Neuronal stem cell (in vitro differentiated cells): ENCODE measurements at regions not wholly inside any gene's neighbourhood (a gene's known extent, or its start where the extent isn't known, plus 50 kb on each side); places are given as distances from the start of the nearest gene placed in this dataset.

Source experiments
- DNase-seq: peaks from one replicate; pipeline ENCODE4 v3.0.0-alpha.2; 2013; ENCODE audit warnings: low spot score
- H2AFZ ChIP-seq: one replicate; pipeline ENCODE4 v1.6.1; 2013; ENCODE audit warnings: mild to moderate bottlenecking, low read length, inconsistent platforms
- H2AK5ac ChIP-seq: 2 replicates; pipeline ENCODE4 v1.6.1; 2013; ENCODE audit warnings: low read depth, mild to moderate bottlenecking, inconsistent platforms, low read length, moderate library complexity, mixed read lengths
- H2BK120ac ChIP-seq: 2 replicates; pipeline ENCODE4 v1.6.1; 2013; ENCODE audit warnings: low read depth, mild to moderate bottlenecking, inconsistent platforms, low read length, moderate library complexity, mixed read lengths
- H2BK12ac ChIP-seq: one replicate; pipeline ENCODE4 v1.6.1; 2013; ENCODE audit warnings: low read length, inconsistent platforms
- H2BK15ac ChIP-seq: 2 replicates; pipeline ENCODE4 v1.6.1; 2013; ENCODE audit warnings: mild to moderate bottlenecking, low read length, inconsistent platforms, mixed read lengths
- H2BK5ac ChIP-seq: one replicate; pipeline ENCODE4 v1.6.1; 2013; ENCODE audit warnings: inconsistent platforms, mild to moderate bottlenecking, low read length, moderate library complexity
- H3K14ac ChIP-seq: one replicate; pipeline ENCODE4 v1.6.1; 2013; ENCODE audit warnings: low read length, inconsistent platforms
- H3K18ac ChIP-seq: 2 replicates; pipeline ENCODE4 v1.6.1; 2013; ENCODE audit warnings: low read length, inconsistent platforms
- H3K23ac ChIP-seq: 2 replicates; pipeline ENCODE4 v1.6.1; 2013; ENCODE audit warnings: low read depth, mild to moderate bottlenecking, mixed read lengths, low read length, inconsistent platforms; ENCODE audit not compliant: poor library complexity
- H3K27ac ChIP-seq: replicated peaks from 3 replicates; pipeline ENCODE4 v1.5.1; 2013; ENCODE audit warnings: low read length, inconsistent platforms
- H3K27me3 ChIP-seq, 3 experiments: 2 replicates each; pipeline ENCODE4 v1.6.1; 2013; ENCODE audit warnings: low read length in 3 of 3, mild to moderate bottlenecking in 2 of 3, inconsistent platforms in 1 of 3, low read depth in 1 of 3, mixed read lengths in 1 of 3, moderate library complexity in 1 of 3; ENCODE audit not compliant: control insufficient read depth in 3 of 3, insufficient read depth in 3 of 3
- H3K36me3 ChIP-seq, 2 donors: replicated peaks in 1 of 2; 2 replicates each; pipeline ENCODE4 v1.6.1; 2013; ENCODE audit warnings: low read length in 2 of 2; ENCODE audit not compliant: control insufficient read depth in 2 of 2, insufficient read depth in 2 of 2
- H3K4ac ChIP-seq: 2 replicates; pipeline ENCODE4 v1.6.1; 2013; ENCODE audit warnings: inconsistent platforms, mild to moderate bottlenecking, low read length, moderate library complexity
- H3K4me1 ChIP-seq, 2 donors: 1 replicate in 1 of 2; 2 replicates in 1 of 2; pipeline ENCODE4 v1.6.1; 2013; ENCODE audit warnings: low read length in 2 of 2, low read depth in 1 of 2; ENCODE audit not compliant: control insufficient read depth in 2 of 2, insufficient read depth in 1 of 2
- H3K4me2 ChIP-seq: one replicate; pipeline ENCODE4 v1.6.1; 2013; ENCODE audit warnings: mild to moderate bottlenecking, low read length, inconsistent platforms; ENCODE audit not compliant: insufficient read depth, poor library complexity, severe bottlenecking
- H3K4me3 ChIP-seq, 2 donors: 2 replicates each; pipeline ENCODE4 v1.5.1; 2013; ENCODE audit warnings: low read length in 2 of 2, mild to moderate bottlenecking in 2 of 2, inconsistent platforms in 1 of 2, moderate library complexity in 1 of 2
- H3K79me1 ChIP-seq: one replicate; pipeline ENCODE4 v1.6.1; 2013; ENCODE audit warnings: low read depth, mild to moderate bottlenecking, inconsistent platforms, low read length, moderate library complexity
- H3K9ac ChIP-seq: one replicate; pipeline ENCODE4 v1.6.1; 2013; ENCODE audit warnings: mild to moderate bottlenecking, low read depth, low read length, inconsistent platforms; ENCODE audit not compliant: poor library complexity
- H3K9me3 ChIP-seq, 2 donors: replicated peaks in 1 of 2; 2 replicates each; pipeline versions ENCODE3 to v1.6.1; 2013; ENCODE audit warnings: low read length in 2 of 2, mild to moderate bottlenecking in 2 of 2, inconsistent platforms in 1 of 2, low read depth in 1 of 2, mixed read lengths in 1 of 2, moderate library complexity in 1 of 2; ENCODE audit not compliant: control insufficient read depth in 2 of 2, insufficient read depth in 1 of 2
- H4K8ac ChIP-seq: one replicate; pipeline ENCODE4 v1.6.1; 2013; ENCODE audit warnings: low read depth, mild to moderate bottlenecking, inconsistent platforms, low read length, moderate library complexity
- H4K91ac ChIP-seq: one replicate; pipeline ENCODE4 v1.6.1; 2013; ENCODE audit warnings: low read length, low read depth, mild to moderate bottlenecking, inconsistent platforms; ENCODE audit not compliant: poor library complexity
- WGBS, 2 donors: extraction: QIAGEN DNeasy Blood & Tissue Kit; methylation state at CpG; one replicate each; pipeline ENCODE4 v1.1.7; 2013; ENCODE audit warnings: missing lambda C conversion rate in 2 of 2, mixed read lengths in 1 of 2; ENCODE audit not compliant: insufficient read length in 2 of 2, insufficient replicate concordance in 1 of 2; ENCODE audit errors: extremely low coverage in 2 of 2; 5-methylcytosine and 5-hydroxymethylcytosine counted together

DNA sequence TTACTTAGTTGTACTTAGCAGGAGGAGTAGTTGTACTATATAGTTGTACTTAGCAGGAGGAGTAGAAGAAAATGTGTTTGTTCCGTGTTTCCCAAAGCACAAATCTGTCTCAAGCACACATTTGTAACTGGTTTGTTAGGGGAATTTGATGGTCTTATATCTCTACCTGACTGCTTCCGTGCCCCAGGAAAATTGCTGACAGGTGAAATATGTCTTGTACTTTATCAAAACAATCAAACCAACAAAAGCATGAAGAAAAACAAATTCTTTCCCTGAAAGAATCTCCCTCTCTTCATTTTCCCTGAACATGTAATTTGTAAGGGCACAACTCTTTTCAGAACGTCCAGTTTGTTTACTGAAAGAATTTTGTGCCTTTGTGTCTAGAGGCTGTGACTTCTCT lies 106.6 kb upstream of the RGS17 start:
- Histone ChIP-seq H3K4me3 (no peak overlapping the region), H2AFZ (no peak overlapping the region), H2BK15ac (no peak overlapping the region), H3K79me1 (no peaks in the 10 kb centered on the region), H3K4me2 (no peak overlapping the region), H2BK5ac (no peak overlapping the region), H2BK12ac (no peak overlapping the region), H4K91ac (no peak overlapping the region), H2BK120ac (no peak overlapping the region), H3K36me3 (no peaks in the 10 kb centered on the region), H3K23ac (no peak overlapping the region), H3K27me3 (no peaks in the 10 kb centered on the region), H4K8ac (no peak overlapping the region), H3K4ac (no peak overlapping the region), H2AK5ac (no peak overlapping the region), H3K14ac (no peak overlapping the region), H3K4me1 (no peaks in the 10 kb centered on the region), H3K9me3 (no peaks in the 10 kb centered on the region), H3K9ac (no peak overlapping the region), H3K27ac (no peak overlapping the region), H3K18ac (no peak overlapping the region)
- WGBS, 2 donors = no CpG with 5 or more reads among the region's 3 CpGs
- DNase-seq = no peak

DNA sequence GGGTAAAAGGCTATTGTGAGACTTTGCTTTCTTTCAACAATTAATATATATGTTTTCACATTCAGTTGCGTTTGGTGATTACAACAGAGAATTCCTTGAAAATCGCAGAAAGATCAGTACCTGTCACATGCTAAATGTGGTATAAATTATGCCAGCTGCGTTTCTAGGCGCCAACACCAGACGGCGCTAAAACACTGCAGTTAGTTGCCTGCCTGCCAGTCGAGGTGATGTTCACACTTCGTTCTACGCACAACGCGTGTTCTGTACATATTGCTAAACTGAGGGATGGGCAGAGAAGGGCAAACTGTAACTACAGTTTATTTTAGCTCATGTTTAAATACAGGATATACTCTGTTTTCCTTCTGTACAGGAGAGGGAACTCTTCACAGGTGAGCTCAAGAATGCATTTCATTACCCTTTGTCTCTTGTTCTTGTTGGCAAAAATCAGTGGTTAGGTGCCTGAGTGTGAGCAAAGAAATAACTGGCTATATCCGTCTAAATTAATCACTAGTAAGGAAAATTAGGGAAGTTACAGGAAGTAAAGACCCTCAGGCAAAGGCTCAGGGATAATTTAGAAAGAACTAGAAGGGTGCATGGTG lies 100.1 kb upstream of the RGS17 start:
- H2BK120ac ChIP-seq = no peak overlapping the region

DNA sequence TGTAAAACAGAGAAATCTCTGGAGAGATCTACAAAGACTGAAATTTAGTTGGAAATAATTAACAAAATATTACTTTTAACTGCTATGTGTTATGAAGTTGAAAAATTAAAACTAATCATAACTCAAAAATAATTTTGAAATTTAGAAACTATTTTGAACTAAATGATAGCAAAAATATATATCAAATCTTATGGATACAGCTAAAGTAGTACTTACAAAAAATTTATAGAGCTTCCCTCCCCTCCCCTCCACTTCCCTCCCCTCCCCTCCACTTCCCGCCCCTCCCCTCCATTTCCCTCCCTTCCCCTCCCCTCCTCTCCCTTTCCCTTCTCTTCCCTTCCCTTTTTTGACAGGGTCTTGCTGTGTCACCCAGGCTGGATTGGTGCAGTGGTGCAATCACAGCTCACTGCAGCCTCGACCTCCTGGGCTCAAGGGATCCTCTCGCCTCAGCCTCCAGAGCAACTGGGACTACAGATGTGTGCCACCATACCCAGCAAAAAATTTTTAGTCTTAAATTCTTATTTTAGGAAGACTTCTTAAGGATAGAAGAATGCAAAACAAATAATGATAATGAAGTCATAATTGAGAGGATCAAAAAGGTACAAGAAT lies 87.2 kb upstream of the RGS17 start:
- H3K4me1 ChIP-seq = no peaks in the 10 kb centered on the region
- DNase-seq = no peak
- H3K27me3 ChIP-seq = no peaks in the 10 kb centered on the region
- no peak overlapping the region for H3K14ac ChIP-seq
- H3K18ac ChIP-seq = no peak overlapping the region
- no peak overlapping the region for H3K4me3 ChIP-seq
- no peak overlapping the region for H3K27ac ChIP-seq
- H2BK12ac ChIP-seq = no peak overlapping the region
- H2AK5ac ChIP-seq = no peak overlapping the region
- no peaks in the 10 kb centered on the region for H3K36me3 ChIP-seq
- no peaks in the 10 kb centered on the region for H3K9me3 ChIP-seq
- no peak overlapping the region for H2AFZ ChIP-seq
- H2BK15ac ChIP-seq = no peak overlapping the region
- no peak overlapping the region for H4K91ac ChIP-seq
- WGBS, 2 donors = 100% methylated on average over 1 of the region's 3 CpGs; no CpG with 5 or more reads in 1 of the 2 donors
- no peak overlapping the region for H3K23ac ChIP-seq
- H4K8ac ChIP-seq = no peak overlapping the region
- no peak overlapping the region for H3K4me2 ChIP-seq
- no peak overlapping the region for H3K4ac ChIP-seq
- no peak overlapping the region for H2BK120ac ChIP-seq
- no peaks in the 10 kb centered on the region for H3K79me1 ChIP-seq
- H2BK5ac ChIP-seq = no peak overlapping the region
- no peak overlapping the region for H3K9ac ChIP-seq

More for the DNA sequence above, 100.1 kb upstream of the RGS17 start:
- DNase-seq = peak; percentile 59
- no peak overlapping the region for H2BK5ac ChIP-seq
- no peak overlapping the region for H3K18ac ChIP-seq
- H2BK15ac ChIP-seq = no peak overlapping the region
- no peak overlapping the region for H2AFZ ChIP-seq
- no peak overlapping the region for H3K9ac ChIP-seq
- H3K4ac ChIP-seq = no peak overlapping the region
- no peak overlapping the region for H2AK5ac ChIP-seq
- no peaks in the 10 kb centered on the region for H3K4me1 ChIP-seq
- H3K14ac ChIP-seq = no peak overlapping the region
- H3K4me2 ChIP-seq = no peak overlapping the region
- H3K36me3 ChIP-seq = no peaks in the 10 kb centered on the region
- no peaks in the 10 kb centered on the region for H3K79me1 ChIP-seq
- H3K23ac ChIP-seq = no peak overlapping the region
- H3K4me3 ChIP-seq = no peak overlapping the region
- H4K91ac ChIP-seq = no peak overlapping the region
- no peak overlapping the region for H3K27ac ChIP-seq
- no peak overlapping the region for H4K8ac ChIP-seq
- H3K27me3 ChIP-seq = no peaks in the 10 kb centered on the region
- H3K9me3 ChIP-seq = no peaks in the 10 kb centered on the region
- no peak overlapping the region for H2BK12ac ChIP-seq
- no CpG with 5 or more reads among the region's 12 CpGs for WGBS, 2 donors

DNA sequence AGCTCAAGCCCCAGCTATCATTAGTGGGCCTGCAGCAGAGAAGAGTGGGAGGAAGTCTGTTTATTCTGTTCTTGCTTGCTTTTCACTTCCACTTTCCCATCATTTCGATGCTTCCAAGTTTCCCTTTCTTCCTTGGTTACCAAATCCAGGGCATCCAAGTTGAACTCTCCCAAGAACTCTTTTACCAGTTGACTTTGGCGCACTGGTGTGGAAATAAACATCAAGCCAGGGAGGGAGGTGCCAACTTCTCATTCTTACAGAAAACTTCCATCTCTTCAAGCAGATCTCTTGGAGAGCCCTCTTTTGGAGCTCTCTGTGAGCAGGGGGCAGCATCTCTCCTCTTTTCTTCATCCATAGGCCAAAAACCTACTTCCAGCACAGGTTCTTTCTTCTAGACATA lies 85.7 kb upstream of the RGS17 start:
- Histone ChIP-seq H3K9me3 (no peaks in the 10 kb centered on the region), H2AK5ac (no peak overlapping the region), H3K27me3 (no peaks in the 10 kb centered on the region), H2AFZ (no peak overlapping the region), H3K79me1 (no peaks in the 10 kb centered on the region), H3K4ac (no peak overlapping the region), H3K9ac (no peak overlapping the region), H3K14ac (no peak overlapping the region), H3K27ac (no peak overlapping the region), H3K36me3 (no peaks in the 10 kb centered on the region), H2BK12ac (no peak overlapping the region), H2BK120ac (no peak overlapping the region), H3K4me1 (no peaks in the 10 kb centered on the region), H4K8ac (no peak overlapping the region), H3K4me3 (no peak overlapping the region), H2BK5ac (no peak overlapping the region), H2BK15ac (no peak overlapping the region), H3K4me2 (no peak overlapping the region), H3K18ac (no peak overlapping the region), H3K23ac (no peak overlapping the region), H4K91ac (no peak overlapping the region)
- no peak for DNase-seq
- no CpG with 5 or more reads among the region's 2 CpGs for WGBS, 2 donors
